Hematopoietic multipotent progenitor cell treated with erythropoietin and hydrocortisone succinate and interleukin-3 and kit ligand, for 6 days (in vitro differentiated cells): ENCODE measurements at regions not wholly inside any gene's neighbourhood (a gene's known extent, or its start where the extent isn't known, plus 50 kb on each side); places are given as distances from the start of the nearest gene placed in this dataset.
"Not testable (repeated sequence)": the region's sequence is repeated elsewhere in the genome, so short reads cannot be mapped to it uniquely, and the experiment has no call there.

Source experiments
- DNase-seq: peaks from one replicate; pipeline ENCODE4 v3.0.0-alpha.2; 2015

DNA sequence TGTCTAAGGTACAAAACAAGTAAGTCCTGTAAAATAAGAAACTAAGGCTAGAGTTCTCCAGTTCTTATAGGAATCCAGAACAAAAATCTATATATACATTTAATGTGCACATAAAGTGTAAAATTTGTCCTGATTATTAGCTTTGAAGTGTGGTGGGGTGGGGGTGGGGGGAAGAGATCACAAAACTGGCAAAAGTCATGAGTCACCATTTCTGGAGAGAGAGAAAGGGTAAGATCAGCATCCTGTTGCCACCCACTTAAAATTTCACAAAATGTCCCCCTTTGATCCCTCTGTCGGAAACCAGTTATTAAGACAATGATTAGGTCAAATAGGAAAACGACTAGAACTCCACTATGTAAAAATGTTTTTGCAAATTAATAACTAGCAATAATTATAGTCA is 482.0 kb upstream of the POU3F2 start:
- DNase-seq, result no peak

GRCh38 chr6:98358173-98358572 is 476.2 kb upstream of the POU3F2 start:
- no peak for DNase-seq

GRCh38 chr6:98366371-98366770 is 468.0 kb upstream of the POU3F2 start:
- DNase-seq, result no peak

DNA sequence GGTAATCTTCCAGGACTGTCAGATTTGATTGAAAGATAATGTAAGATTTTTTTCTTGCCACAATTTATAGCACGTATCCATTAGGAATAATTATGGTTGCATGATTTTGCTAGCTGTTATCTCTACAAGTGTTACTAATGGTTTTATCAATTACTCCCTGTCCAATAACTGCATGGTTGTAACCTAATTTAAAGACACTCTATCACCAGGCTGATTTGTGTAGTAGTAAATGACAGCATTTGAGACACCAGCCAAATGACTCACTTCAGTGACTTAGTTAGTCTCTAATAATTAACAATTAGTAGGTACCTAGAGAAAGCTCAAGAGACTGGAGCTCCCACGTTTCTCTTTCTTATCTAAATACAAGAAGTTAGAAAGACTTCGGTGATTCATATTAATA is 453.8 kb upstream of the POU3F2 start:
- DNase-seq, result no peak

- no peak for DNase-seq
Observed at GRCh38 chr6:98382246-98382645, 452.1 kb upstream of the POU3F2 start.

- DNase-seq, result no peak
Observed at GRCh38 chr6:98384334-98384733, 450.0 kb upstream of the POU3F2 start.

DNA sequence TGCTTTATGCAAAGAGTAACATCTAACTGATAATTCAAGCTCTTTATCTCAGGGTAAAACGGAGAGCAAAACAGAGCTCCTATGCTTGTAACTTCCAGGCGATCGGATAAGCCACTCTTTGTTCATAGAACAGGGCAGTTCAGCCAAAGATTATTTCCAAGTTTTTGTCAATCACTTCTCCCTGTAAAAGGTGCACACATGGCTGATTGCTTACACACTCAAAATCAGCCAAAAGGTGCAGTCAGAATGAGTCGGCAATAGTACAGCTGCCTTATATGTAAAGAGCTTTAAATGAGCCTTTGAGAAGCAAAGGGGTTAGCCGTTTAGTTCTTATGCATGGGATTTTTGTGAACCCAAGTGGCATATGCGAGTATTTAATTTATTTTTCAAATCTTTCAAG is 449.6 kb upstream of the POU3F2 start:
- DNase-seq, result no peak

DNA sequence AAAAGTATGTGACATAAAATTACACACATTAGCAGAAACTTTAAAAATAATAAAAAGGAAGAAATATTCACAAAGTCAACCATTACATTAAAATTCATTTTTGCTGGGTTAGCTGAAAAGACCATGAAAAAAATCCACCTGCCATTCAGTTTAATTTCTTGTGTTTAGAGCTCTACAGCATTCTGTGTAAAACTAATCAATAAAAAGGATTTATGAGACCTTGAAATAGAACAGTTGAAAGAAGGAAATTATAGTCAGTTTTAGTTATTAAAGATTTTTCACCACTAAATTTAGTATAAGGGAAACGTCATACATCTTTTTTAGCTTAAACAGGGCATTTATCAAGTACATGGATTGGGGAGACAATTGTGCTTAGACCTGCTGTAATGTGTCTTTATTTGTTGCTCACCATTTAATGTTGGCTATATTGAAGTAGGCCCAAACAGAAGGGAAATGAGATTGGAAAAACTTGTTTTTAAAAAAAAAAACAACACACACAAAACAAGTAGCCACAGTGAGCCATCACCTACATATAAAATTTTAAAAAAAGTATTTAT is 438.7 kb upstream of the POU3F2 start:
- DNase-seq, result no peak

DNA sequence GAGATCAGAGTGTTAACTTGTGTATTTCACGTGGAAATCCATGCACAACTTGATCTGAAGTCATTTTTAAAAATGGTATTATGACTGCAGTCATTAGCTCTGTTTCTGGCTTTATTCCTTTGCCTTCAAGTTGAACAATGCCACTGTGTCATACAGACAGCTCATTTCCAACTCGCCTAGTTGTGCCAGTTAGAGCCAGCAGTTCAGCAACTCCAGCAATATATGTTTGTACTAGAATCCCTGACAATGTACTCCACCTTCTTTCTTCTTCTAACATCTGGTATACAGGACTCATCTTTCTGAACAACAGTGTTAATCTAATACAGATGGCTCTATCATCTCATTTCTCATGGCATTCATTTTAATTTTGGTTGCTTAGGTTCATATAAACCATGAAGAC is 418.3 kb upstream of the POU3F2 start:
- no peak for DNase-seq

- not testable (repeated sequence) for DNase-seq
Observed at GRCh38 chr6:98416497-98417158, 417.7 kb upstream of the POU3F2 start.

DNA sequence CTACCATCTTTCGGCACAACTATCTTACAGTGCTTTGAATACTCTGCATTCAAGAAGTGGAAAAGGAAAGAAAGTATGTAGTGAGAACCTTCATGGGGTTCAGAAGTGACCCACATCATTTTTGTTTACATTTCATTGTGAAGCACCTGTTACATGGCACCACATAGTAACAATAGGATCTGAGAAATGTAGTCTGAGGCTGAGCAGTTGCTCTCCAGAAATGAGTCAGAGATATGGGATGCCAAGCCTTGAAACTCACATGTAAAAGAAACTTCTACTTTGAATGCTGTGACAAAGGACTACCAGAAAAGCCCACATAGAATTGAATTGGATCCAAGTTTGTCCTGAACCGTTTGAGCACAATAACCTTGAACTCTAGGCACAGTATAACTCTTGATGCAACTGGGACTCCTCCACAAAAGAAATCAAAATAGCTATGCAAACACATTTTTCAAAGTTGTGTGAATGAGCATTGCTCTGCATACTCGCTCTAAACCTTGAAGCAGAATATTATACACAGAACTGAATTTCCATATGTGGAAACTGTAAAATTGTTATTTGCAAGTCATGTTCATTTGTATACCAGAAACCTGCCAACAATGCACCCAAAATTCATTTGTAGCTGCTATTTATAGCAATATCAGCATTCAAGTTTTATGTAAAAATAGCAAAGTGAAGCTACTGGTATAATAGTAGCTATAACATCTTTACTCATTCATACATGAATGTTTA is 400.9 kb upstream of the POU3F2 start:
- DNase-seq, result no peak

DNA sequence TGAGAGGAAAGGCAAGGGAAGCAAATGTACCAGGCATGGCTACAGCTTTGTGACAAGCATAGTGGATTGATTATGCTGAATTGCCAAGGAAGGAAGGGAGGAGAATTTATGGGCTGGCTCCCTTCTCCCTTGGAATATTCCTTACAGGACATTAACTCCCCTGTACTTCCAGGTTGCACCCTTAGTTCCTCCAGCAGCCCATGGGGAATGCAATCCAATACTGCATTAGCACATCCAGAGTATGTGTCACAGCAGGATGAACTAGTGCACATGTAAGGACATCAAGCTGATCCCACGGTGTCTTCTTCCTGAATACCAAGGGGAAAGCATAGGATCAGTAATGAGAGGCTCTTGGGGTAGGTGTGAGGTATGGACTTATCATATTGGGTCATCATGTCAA is 390.7 kb upstream of the POU3F2 start:
- no peak for DNase-seq

DNA sequence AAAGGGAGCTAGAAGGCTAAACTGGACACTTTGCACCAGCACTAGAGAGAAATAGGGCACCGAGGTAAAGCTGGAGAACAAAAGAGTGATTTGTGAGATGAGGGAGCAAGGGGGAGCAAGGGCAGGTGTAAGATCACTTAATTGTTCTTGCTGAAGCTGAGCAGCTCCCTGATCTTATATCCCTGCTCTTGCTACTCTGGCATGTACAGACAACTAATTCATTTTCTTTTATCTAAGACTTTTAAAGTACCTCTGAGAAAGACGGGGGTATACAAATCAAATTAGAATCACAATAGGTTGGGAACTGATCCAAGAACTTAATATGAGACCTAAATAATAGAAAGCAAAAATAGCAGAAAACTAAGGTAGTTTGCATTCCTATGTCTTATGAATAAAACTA is 381.7 kb upstream of the POU3F2 start:
- no peak for DNase-seq

DNA sequence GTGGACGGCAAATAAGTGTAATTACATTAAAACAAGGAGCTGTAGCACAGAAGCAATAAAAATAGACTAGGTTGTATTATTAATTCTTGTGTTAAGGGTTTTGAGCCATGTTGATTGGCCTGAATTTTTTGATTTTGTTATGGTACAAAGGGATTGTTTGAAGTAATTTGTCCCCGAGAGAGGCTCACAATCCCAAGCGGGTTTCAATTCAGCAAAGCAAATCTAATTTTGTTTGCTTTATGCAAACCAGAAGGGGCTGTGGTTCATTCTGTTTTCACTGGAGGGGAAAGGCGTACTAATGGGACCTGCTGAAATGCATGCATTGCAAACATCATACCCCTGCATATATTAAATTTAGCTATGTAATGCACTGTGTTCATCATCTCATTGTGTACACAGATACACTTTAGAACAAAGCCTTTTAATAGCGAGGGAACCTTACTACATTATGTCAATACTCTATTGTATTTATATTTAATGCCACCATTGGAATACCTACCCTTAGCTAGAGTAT is 379.5 kb upstream of the POU3F2 start:
- DNase-seq, result no peak

DNA sequence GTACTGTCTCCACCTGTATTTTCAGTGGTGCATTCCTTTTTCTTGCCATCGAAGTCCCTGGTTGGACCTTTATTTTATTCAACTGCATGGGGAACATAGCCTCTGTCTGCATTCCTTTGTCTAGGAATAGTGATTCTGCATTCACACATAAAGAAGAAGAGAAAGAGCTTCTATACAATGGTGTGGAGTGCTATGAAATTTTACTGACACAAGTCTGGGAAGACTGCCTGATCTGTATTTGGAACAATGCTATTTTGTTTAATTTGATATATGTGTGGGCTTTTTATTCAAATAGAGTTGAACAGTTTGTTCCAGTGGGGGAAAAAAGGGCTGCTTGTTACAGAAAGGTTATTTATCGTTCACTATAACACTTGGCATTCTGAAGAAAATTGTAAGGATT is 375.7 kb upstream of the POU3F2 start:
- DNase-seq, result no peak

DNA sequence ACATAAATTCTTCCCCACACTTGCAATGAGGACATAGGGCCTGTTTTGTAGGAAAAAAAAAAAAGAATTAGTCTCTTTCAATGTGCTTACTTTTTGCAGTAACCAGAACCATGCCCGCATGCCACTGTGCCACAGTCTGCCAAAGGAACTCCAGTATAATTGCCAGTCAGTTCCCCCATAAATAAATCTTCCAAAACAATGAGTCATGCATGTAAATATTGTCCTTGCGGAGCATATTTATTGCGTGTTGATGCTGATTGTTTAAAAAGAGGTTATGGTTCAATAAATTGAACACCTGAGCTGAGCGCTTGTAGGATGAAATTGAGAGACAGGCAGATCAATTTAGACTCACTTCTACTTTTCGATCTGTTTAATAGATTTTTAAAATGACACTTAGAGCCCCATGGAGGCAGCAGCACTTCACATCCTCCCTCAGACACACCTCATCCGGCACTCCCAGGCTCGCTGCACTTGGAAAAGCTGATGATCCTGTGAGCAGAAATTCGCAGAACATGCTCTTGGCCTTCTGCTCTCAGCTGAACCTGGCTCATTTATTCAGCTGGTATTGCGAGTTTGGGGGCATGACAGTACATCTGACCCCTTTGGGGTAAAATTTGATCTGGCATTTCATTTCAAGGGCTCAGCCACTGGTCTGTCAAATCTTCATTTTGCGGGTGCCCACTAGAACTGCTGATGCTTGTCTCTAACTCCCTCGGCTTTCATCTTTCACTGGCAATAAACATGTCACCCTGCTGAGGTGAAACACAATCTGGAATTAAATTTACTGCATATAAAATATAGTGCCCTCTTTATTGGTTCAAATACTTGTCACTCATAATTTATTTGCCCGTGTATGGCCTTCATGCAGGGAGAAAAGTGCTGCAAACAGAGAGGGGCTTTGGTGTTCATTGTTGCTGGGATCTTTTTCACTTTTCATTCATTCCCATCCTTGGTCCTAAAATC is 371.1 kb upstream of the POU3F2 start:
- DNase-seq, result no peak

GRCh38 chr6:98467091-98467490 is 367.3 kb upstream of the POU3F2 start:
- no peak for DNase-seq

DNA sequence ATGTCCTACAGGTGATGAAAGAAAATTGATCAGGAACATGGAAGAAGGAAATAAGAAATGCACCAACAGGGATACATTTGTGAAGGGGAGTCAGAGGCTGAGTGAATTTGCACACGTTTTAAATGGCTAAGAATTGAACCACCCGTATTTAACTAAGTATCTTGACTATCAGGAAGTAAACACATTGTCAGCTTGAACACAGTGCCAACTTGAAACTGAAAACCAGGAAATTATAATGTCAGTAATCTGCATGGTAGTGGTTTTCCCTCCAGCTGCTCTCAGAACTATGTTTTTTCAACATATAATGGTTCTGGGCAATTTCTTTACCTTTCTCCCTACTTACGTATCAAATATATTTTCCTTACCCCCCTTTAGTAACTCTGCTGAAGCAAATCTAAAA is 366.5 kb upstream of the POU3F2 start:
- DNase-seq, result no peak

GRCh38 chr6:98469141-98469540 is 365.2 kb upstream of the POU3F2 start:
- DNase-seq, result no peak

DNA sequence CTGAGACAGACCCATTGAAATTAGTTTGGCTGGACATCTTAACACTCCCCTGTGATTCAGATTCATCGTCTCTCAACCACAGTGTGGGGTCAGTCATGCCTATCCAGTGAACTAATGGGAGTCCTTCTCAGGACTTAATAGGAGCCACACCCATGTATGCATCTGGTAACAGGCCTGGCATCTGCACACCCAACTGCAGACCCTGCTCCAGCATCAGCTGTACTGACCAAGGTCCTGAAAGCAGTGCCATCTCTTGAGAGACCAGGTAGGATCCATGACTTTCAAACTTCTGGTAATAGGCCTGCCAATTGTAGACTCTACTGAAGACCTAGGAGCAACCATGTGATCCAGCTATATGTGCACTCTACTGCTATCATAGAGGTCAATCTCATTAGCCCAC is 363.6 kb upstream of the POU3F2 start:
- DNase-seq, result no peak

DNA sequence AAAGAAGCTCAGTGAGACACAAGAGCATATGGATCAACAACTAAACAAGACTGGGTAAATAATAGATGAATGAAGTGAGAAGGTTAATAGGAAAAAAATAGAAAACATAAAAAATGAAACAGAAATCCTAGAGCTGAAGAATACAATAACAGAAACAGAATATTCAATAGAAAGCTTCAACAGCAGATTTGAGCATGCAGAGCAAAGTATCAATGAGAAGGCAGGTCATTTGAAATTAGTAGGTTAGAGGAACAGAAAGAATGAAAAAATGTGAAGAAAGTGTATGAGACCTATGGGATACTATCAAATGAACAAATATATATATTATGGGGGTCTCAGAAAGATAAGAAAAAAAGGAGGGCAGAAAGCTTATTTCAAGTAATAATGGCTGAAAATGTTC is 362.9 kb upstream of the POU3F2 start:
- no peak for DNase-seq

DNA sequence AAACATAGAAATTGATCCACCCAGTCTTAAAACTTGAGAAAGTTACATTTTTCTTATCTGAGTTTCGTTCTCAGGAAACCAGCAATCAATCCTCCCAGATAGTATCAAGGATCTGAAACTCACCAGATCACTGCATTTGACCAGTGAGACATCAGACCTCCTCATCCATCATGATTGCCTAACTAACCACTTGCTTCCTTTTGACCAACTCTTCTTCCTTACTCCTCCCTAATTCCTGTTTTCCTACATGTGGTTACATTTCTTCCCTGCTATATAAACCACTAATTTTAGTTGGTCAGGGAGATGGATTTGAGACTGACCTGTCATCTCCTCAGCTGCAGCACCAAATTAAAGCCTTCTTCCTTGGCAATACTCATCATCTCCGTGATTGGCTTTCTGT is 357.1 kb upstream of the POU3F2 start:
- no peak for DNase-seq

GRCh38 chr6:98484696-98485095 is 349.7 kb upstream of the POU3F2 start:
- no peak for DNase-seq
